ENCODE measurements at regions not wholly inside any gene's neighbourhood (a gene's known extent, or its start where the extent isn't known, plus 50 kb on each side); places are given as distances from the start of the nearest gene placed in this dataset.

GRCh38 chr2:66080127-66080526 lies 354.8 kb upstream of the MEIS1 start:
- H3K4me3 Mint-ChIP-seq (ENCODE audit: unreplicated experiment): no peak overlapping the region
- peaks cover 11% of the 10 kb centered on the region for H3K27me3 Mint-ChIP-seq (ENCODE audit: low read depth, unreplicated experiment)
- Histone ChIP-seq H3K9me3 (ENCODE audit: insufficient read depth, low read depth, low read length) (no peaks in the 10 kb centered on the region), H3K27ac (ENCODE audit: low read depth, low read length) (no peak overlapping the region), H4K20me1 (ENCODE audit: insufficient read depth, low read length) (no peaks in the 10 kb centered on the region), H3K4me1 (ENCODE audit: insufficient read depth, low read length) (no peaks in the 10 kb centered on the region), H2AFZ (ENCODE audit: low read depth, low read length) (no peak overlapping the region), H3K4me3 (ENCODE audit: insufficient read depth, low read depth, low read length) (no peak overlapping the region), H3K9ac (ENCODE audit: low read length) (no peak overlapping the region), H3K36me3 (ENCODE audit: insufficient read depth, low read length) (no peaks in the 10 kb centered on the region), H3K79me2 (ENCODE audit: insufficient read depth, low read length) (no peaks in the 10 kb centered on the region), H3K4me2 (ENCODE audit: low read length) (no peak overlapping the region), H3K27me3 (ENCODE audit: insufficient read depth, low read length) (no peaks in the 10 kb centered on the region)
- no peak overlapping the region for H3K27ac Mint-ChIP-seq (ENCODE audit: unreplicated experiment)
- peaks cover 1% of the 10 kb centered on the region for H3K4me1 Mint-ChIP-seq (ENCODE audit: low read depth, unreplicated experiment)
- no peak for DNase-seq (ENCODE audit: low read depth)
- H3K36me3 Mint-ChIP-seq (ENCODE audit: low read depth, unreplicated experiment): no peaks in the 10 kb centered on the region
- TF ChIP-seq EZH2 (IDR thresholded peaks at IDR 0.05; ENCODE audit: insufficient read depth, low read length) (no peak), CTCF (IDR thresholded peaks at IDR 0.05; ENCODE audit: insufficient read depth, low read depth, low read length) (no peak)
- no peaks in the 10 kb centered on the region for H3K9me3 Mint-ChIP-seq (ENCODE audit: unreplicated experiment)
- no peak for FAIRE-seq

- Histone ChIP-seq H3K9ac (ENCODE audit: low read length) (no peak overlapping the region), H2AFZ (ENCODE audit: low read depth, low read length) (no peak overlapping the region), H4K20me1 (ENCODE audit: insufficient read depth, low read length) (no peaks in the 10 kb centered on the region), H3K79me2 (ENCODE audit: insufficient read depth, low read length) (no peaks in the 10 kb centered on the region), H3K27ac (ENCODE audit: low read depth, low read length) (no peak overlapping the region), H3K4me1 (ENCODE audit: insufficient read depth, low read length) (no peaks in the 10 kb centered on the region), H3K27me3 (ENCODE audit: insufficient read depth, low read length) (no peaks in the 10 kb centered on the region), H3K4me3 (ENCODE audit: insufficient read depth, low read depth, low read length) (no peak overlapping the region), H3K9me3 (ENCODE audit: insufficient read depth, low read depth, low read length) (no peaks in the 10 kb centered on the region), H3K4me2 (ENCODE audit: low read length) (no peak overlapping the region), H3K36me3 (ENCODE audit: insufficient read depth, low read length) (no peaks in the 10 kb centered on the region)
- Mint-ChIP-seq H3K27me3 (ENCODE audit: low read depth, unreplicated experiment) (no peaks in the 10 kb centered on the region), H3K27ac (ENCODE audit: unreplicated experiment) (no peak overlapping the region), H3K9me3 (ENCODE audit: unreplicated experiment) (no peaks in the 10 kb centered on the region), H3K4me3 (ENCODE audit: unreplicated experiment) (no peak overlapping the region), H3K4me1 (ENCODE audit: low read depth, unreplicated experiment) (peaks cover 4% of the 10 kb centered on the region), H3K36me3 (ENCODE audit: low read depth, unreplicated experiment) (no peaks in the 10 kb centered on the region)
- TF ChIP-seq CTCF (IDR thresholded peaks at IDR 0.05; ENCODE audit: insufficient read depth, low read depth, low read length): no peak
- no peak for TF ChIP-seq EZH2 (IDR thresholded peaks at IDR 0.05; ENCODE audit: insufficient read depth, low read length)
- FAIRE-seq: no peak
- no peak for DNase-seq (ENCODE audit: low read depth)
Measured at GRCh38 chr2:66073172-66073571, 361.8 kb upstream of the MEIS1 start.

- no peaks in the 10 kb centered on the region for H3K9me3 ChIP-seq (ENCODE audit: insufficient read depth, low read depth, low read length)
- Mint-ChIP-seq H3K9me3 (ENCODE audit: unreplicated experiment) (no peaks in the 10 kb centered on the region), H3K27ac (ENCODE audit: unreplicated experiment) (no peak overlapping the region), H3K27me3 (ENCODE audit: low read depth, unreplicated experiment) (no peaks in the 10 kb centered on the region), H3K36me3 (ENCODE audit: low read depth, unreplicated experiment) (no peaks in the 10 kb centered on the region), H3K4me1 (ENCODE audit: low read depth, unreplicated experiment) (peaks cover 4% of the 10 kb centered on the region), H3K4me3 (ENCODE audit: unreplicated experiment) (no peak overlapping the region)
- no peak overlapping the region for H3K4me3 ChIP-seq (ENCODE audit: insufficient read depth, low read depth, low read length)
- DNase-seq (ENCODE audit: low read depth): no peak
- no peaks in the 10 kb centered on the region for H3K36me3 ChIP-seq (ENCODE audit: insufficient read depth, low read length)
- H3K79me2 ChIP-seq (ENCODE audit: insufficient read depth, low read length): no peaks in the 10 kb centered on the region
- no peak overlapping the region for H2AFZ ChIP-seq (ENCODE audit: low read depth, low read length)
- H4K20me1 ChIP-seq (ENCODE audit: insufficient read depth, low read length): no peaks in the 10 kb centered on the region
- no peak overlapping the region for H3K4me2 ChIP-seq (ENCODE audit: low read length)
- TF ChIP-seq EZH2 (IDR thresholded peaks at IDR 0.05; ENCODE audit: insufficient read depth, low read length) (no peak), CTCF (IDR thresholded peaks at IDR 0.05; ENCODE audit: insufficient read depth, low read depth, low read length) (no peak)
- H3K27me3 ChIP-seq (ENCODE audit: insufficient read depth, low read length): no peaks in the 10 kb centered on the region
- H3K27ac ChIP-seq (ENCODE audit: low read depth, low read length): no peak overlapping the region
- no peak for FAIRE-seq
- no peaks in the 10 kb centered on the region for H3K4me1 ChIP-seq (ENCODE audit: insufficient read depth, low read length)
- H3K9ac ChIP-seq (ENCODE audit: low read length): no peak overlapping the region
Measured at GRCh38 chr2:66070721-66071602, 364.0 kb upstream of the MEIS1 start.
